GM06990 (cell line): ENCODE measurements at regions not wholly inside any gene's neighbourhood (a gene's known extent, or its start where the extent isn't known, plus 50 kb on each side); places are given as distances from the start of the nearest gene placed in this dataset.

Source experiments
- DNase-seq: peaks from one replicate; pipeline ENCODE4 v3.0.0-alpha.2; 2011; ENCODE audit not compliant: insufficient read length; ENCODE audit errors: extremely low read depth
- H3K27me3 ChIP-seq: replicated peaks from 2 replicates; pipeline ENCODE4 v1.6.0; 2011; ENCODE audit warnings: low read length; ENCODE audit not compliant: control insufficient read depth, insufficient read depth
- H3K36me3 ChIP-seq: 2 replicates; pipeline ENCODE4 v1.5.1; 2011; ENCODE audit warnings: low read length; ENCODE audit not compliant: control insufficient read depth, insufficient read depth
- H3K4me3 ChIP-seq: replicated peaks from 2 replicates; pipeline ENCODE4 v1.5.1; 2011; ENCODE audit warnings: low read depth, mild to moderate bottlenecking, control low read depth, low read length
- TF ChIP-seq, protein P1 (sequence below): IDR thresholded peaks from 2 replicates; pipeline ENCODE4 v1.5.1; 2011; ENCODE audit warnings: low read length, control low read depth, mild to moderate bottlenecking, inconsistent platforms; ENCODE audit not compliant: insufficient read depth, poor library complexity, severe bottlenecking

DNA sequence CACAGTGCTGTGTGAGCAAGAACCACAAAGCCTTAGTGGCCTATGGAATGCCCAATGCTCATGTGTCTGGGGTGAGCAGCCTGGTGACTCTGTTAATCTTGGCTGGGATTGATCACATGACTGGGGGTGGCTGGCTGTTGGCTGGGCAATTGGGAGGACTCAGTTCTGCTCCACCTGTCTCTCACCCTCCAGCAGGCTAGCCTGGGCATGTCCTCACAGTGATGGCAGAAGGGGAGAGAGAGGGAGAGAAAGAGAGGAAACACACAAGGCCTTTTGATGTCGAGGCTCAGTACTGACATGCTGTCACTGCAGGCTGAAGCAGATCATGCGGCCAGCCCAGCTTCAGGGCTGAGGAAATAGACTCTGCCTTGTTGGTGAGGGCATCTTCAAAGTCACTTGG is 136.8 kb downstream of the TBX5 start:
- Histone ChIP-seq H3K27me3 (no peaks in the 10 kb centered on the region), H3K4me3 (no peak overlapping the region), H3K36me3 (no peaks in the 10 kb centered on the region)
- peak; percentile 7 for DNase-seq
- TF ChIP-seq, protein P1, sequence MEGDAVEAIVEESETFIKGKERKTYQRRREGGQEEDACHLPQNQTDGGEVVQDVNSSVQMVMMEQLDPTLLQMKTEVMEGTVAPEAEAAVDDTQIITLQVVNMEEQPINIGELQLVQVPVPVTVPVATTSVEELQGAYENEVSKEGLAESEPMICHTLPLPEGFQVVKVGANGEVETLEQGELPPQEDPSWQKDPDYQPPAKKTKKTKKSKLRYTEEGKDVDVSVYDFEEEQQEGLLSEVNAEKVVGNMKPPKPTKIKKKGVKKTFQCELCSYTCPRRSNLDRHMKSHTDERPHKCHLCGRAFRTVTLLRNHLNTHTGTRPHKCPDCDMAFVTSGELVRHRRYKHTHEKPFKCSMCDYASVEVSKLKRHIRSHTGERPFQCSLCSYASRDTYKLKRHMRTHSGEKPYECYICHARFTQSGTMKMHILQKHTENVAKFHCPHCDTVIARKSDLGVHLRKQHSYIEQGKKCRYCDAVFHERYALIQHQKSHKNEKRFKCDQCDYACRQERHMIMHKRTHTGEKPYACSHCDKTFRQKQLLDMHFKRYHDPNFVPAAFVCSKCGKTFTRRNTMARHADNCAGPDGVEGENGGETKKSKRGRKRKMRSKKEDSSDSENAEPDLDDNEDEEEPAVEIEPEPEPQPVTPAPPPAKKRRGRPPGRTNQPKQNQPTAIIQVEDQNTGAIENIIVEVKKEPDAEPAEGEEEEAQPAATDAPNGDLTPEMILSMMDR = no peak

DNA sequence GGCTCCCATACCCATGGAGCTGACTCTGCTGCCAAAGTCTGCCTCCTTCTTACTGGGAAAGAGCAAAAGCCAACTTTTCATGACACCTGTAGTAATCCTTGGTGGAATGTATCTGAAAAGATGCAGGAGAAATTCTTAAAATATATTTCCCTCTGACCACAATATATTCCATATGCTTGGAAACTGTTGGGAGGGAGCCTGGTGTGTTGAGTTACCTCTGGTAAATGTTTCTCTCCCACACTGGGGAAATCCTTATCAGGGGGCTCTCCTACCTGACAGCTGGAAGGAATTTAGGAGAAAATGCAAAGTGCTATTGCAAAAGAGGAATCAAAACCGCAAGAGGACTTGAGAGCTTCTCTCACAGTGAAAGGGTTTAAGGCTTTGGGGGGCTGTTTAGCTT is 139.4 kb downstream of the TBX5 start:
- no peaks in the 10 kb centered on the region for H3K36me3 ChIP-seq
- H3K4me3 ChIP-seq = no peak overlapping the region
- no peak for DNase-seq
- H3K27me3 ChIP-seq = no peaks in the 10 kb centered on the region
- TF ChIP-seq, protein P1 = no peak

DNA sequence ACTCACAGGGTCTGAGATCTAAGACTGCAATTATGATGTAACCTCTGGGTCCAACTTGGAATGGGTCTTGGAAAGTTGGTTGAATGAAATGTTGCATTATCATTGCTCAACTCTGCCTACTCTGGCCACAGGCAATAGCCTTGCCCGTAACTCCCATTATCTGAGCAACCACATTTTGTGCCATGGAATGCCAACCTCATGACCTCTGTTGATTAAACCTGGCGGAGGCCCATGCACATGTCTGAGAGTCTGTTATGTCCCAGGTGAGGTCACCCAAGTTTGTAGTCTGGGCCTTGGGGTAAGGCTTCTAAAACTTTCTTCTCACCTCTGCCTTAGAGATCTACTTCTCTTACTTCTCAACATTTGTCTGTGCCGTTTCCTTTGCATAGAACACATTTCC is 140.9 kb downstream of the TBX5 start:
- Histone ChIP-seq H3K27me3 (no peaks in the 10 kb centered on the region), H3K4me3 (no peak overlapping the region), H3K36me3 (no peaks in the 10 kb centered on the region)
- no peak for DNase-seq
- TF ChIP-seq, protein P1 = no peak

DNA sequence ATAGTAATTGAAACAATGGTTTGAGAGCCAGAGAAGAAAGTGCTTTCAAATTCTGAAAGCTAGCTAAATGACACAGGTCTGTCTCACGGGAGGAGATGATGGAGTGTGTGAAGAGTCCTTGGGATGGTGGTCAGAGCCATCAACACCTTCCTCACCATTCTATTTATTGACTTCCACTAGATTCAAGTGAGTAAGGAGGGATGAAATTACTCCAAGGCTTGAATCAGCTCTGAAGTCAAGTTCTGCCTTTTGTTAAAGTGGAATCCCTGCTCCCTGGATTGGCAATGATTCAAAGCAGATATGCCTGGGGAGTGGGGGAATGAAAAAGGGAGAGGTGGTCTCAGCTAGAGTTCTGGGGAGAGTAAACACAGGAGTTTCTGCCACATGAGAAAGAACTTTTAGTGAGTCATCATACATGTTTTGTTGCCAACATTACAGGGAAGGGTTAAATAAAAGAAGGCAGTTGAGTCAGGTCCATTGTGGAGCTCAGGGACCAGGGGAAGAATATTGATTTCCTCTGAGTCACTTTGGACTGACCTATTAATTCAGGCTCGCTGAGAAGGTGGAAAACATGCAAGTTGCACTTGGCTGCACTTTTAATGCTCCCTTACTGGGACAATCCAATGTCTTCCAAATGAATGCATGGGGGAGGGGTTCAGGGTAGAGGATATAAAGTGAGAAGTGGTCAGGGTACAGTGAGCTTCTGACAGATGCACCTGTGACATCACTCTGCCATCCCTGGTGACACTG is 142.7 kb downstream of the TBX5 start:
- Histone ChIP-seq H3K27me3 (no peaks in the 10 kb centered on the region; the same call in 1 of the 2 replicates), H3K36me3 (no peaks in the 10 kb centered on the region), H3K4me3 (no peak overlapping the region)
- no peak for DNase-seq
- TF ChIP-seq, protein P1 = no peak

DNA sequence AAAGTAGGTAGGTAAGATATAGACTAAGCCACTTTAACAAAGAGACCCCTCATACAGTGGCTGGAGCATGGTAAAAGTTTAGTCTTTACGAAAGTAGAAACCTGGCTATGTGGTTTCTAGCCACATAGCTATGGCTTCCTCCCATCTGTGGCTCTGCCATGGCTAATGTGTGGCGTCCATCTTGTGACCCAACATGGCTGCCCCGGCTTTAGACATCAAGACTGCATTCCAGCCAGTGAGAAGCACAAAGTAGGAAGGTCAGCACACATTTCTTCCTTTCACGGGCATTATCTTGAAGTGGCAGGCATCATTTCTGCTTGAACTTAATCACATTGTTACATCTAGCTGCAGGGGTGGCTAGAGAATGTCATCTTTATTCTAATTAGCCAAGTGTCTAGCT is 148.3 kb downstream of the TBX5 start:
- TF ChIP-seq, protein P1 = no peak
- no peak overlapping the region for H3K4me3 ChIP-seq
- DNase-seq = no peak
- no peaks in the 10 kb centered on the region for H3K36me3 ChIP-seq
- no peaks in the 10 kb centered on the region; the same call in 1 of the 2 replicates for H3K27me3 ChIP-seq
